Chondrocyte (in vitro differentiated cells): ENCODE measurements at regions not wholly inside any gene's neighbourhood (a gene's known extent, or its start where the extent isn't known, plus 50 kb on each side); places are given as distances from the start of the nearest gene placed in this dataset.

ENCODE experiments used
- DNase-seq: peaks from one replicate; pipeline ENCODE4 v3.0.0; 2021; ENCODE audit warnings: mixed read lengths, low spot score
- H3K27ac Mint-ChIP-seq: one replicate; pipeline ENCODE4 v1.8.0; 2021; ENCODE audit warnings: mild to moderate bottlenecking, moderate library complexity, mixed read lengths; ENCODE audit not compliant: unreplicated experiment
- H3K27me3 Mint-ChIP-seq: 2 replicates; pipeline ENCODE4 v1.8.0; 2021; ENCODE audit warnings: low read depth, mixed read lengths
- H3K36me3 Mint-ChIP-seq: 2 replicates; pipeline ENCODE4 v1.8.0; 2021; ENCODE audit warnings: low read depth, mixed read lengths
- H3K4me1 Mint-ChIP-seq: 2 replicates; pipeline ENCODE4 v1.8.0; 2021; ENCODE audit warnings: low read depth, mild to moderate bottlenecking, mixed read lengths
- H3K4me3 Mint-ChIP-seq: one replicate; pipeline ENCODE4 v1.8.0; 2021; ENCODE audit warnings: mild to moderate bottlenecking, moderate library complexity, mixed read lengths; ENCODE audit not compliant: unreplicated experiment
- H3K9me3 Mint-ChIP-seq: 2 replicates; pipeline ENCODE4 v1.8.0; 2021; ENCODE audit warnings: low read depth, mixed read lengths
- CTCF ChIP-seq: fragments of 200-600 bp; sonication (generic); IDR thresholded peaks from 2 replicates; pipeline ENCODE4 v1.5.0; 2021; ENCODE audit warnings: antibody characterized with exemption, mild to moderate bottlenecking, moderate library complexity

GRCh38 chr3:128553560-128553959, 60.6 kb upstream of the GATA2 start:
- H3K27me3 Mint-ChIP-seq = peaks cover 2% of the 10 kb centered on the region
- no peak overlapping the region for H3K4me3 Mint-ChIP-seq
- no peak for DNase-seq
- H3K4me1 Mint-ChIP-seq = peaks cover 27% of the 10 kb centered on the region
- no peak for TF ChIP-seq CTCF
- no peak overlapping the region for H3K27ac Mint-ChIP-seq
- no peaks in the 10 kb centered on the region for H3K36me3 Mint-ChIP-seq
- no peaks in the 10 kb centered on the region for H3K9me3 Mint-ChIP-seq

GRCh38 chr3:128551867-128552266, 58.9 kb upstream of the GATA2 start:
- Mint-ChIP-seq H3K4me3 (no peak overlapping the region), H3K27ac (no peak overlapping the region), H3K4me1 (peaks cover 44% of the 10 kb centered on the region), H3K36me3 (no peaks in the 10 kb centered on the region), H3K9me3 (no peaks in the 10 kb centered on the region), H3K27me3 (peaks cover 2% of the 10 kb centered on the region)
- no peak for DNase-seq
- TF ChIP-seq CTCF = no peak

GRCh38 chr3:128551451-128551850, 58.5 kb upstream of the GATA2 start:
- Mint-ChIP-seq H3K36me3 (no peaks in the 10 kb centered on the region), H3K4me1 (peaks cover 47% of the 10 kb centered on the region), H3K9me3 (no peaks in the 10 kb centered on the region), H3K27ac (peak overlapping the region; percentile 27), H3K27me3 (no peaks in the 10 kb centered on the region), H3K4me3 (no peak overlapping the region)
- DNase-seq = no peak
- no peak for TF ChIP-seq CTCF

GRCh38 chr3:128550471-128551126, 57.6 kb upstream of the GATA2 start:
- Mint-ChIP-seq H3K4me1 (peaks cover 47% of the 10 kb centered on the region), H3K9me3 (no peaks in the 10 kb centered on the region), H3K4me3 (no peak overlapping the region), H3K27me3 (no peaks in the 10 kb centered on the region), H3K27ac (no peak overlapping the region), H3K36me3 (no peaks in the 10 kb centered on the region)
- TF ChIP-seq CTCF = no peak
- no peak for DNase-seq

- no peaks in the 10 kb centered on the region for H3K9me3 Mint-ChIP-seq
- H3K27me3 Mint-ChIP-seq = no peaks in the 10 kb centered on the region
- TF ChIP-seq CTCF = no peak
- no peaks in the 10 kb centered on the region for H3K36me3 Mint-ChIP-seq
- H3K4me1 Mint-ChIP-seq = peaks cover 47% of the 10 kb centered on the region
- DNase-seq = no peak
- no peak overlapping the region for H3K4me3 Mint-ChIP-seq
- peak overlapping the region; percentile 93 for H3K27ac Mint-ChIP-seq
These were observed 57.1 kb upstream of the GATA2 start for GRCh38 chr3:128550113-128550440.
